A549 (cell line): ENCODE measurements at regions not wholly inside any gene's neighbourhood (a gene's known extent, or its start where the extent isn't known, plus 50 kb on each side); places are given as distances from the start of the nearest gene placed in this dataset.

ENCODE experiments used
- ATAC-seq, 2 experiments: fragments of 200-7000 bp in 1 of 2; fragments of >200 bp in 1 of 2; cut with Nextera tagmentation in 1 of 2; cut with Tn5 transposase in 1 of 2; 3 replicates each; pipeline versions ENCODE4 v1.8.0 to v1.9.1; 2018 to 2020; ENCODE audit warnings: mild to moderate bottlenecking in 1 of 2, moderate library complexity in 1 of 2
- CTCF ChIA-PET: fragments of 300-600 bp; sonication (Branson Sonifier 250); formaldehyde crosslinking; extraction: SDS; loops from one replicate; lab custom pipeline; 2021; ENCODE audit warnings: antibody characterized with exemption, inconsistent platforms; lab: Yijun Ruan, JAX
- POLR2A ChIA-PET: fragments of 350-600 bp; formaldehyde crosslinking; extraction: SDS; loops from one replicate; lab custom pipeline; 2021; ENCODE audit warnings: antibody characterized with exemption, inconsistent platforms; lab: Yijun Ruan, JAX
- DNase-seq, 2 experiments: peaks; one replicate each; pipeline versions ENCODE4 v3.0.0 to v3.0.0-alpha.2; 2011 to 2016; ENCODE audit warnings: low read depth in 1 of 2, low spot score in 1 of 2
- FAIRE-seq: peaks from 2 replicates; lab custom pipeline; 2011; peaks lifted over from hg19 to GRCh38; lab: Jason Lieb, UNC
- H3K27ac ChIP-seq, 2 experiments: fragments of >200 bp; sonication (Bioruptor Twin); formaldehyde crosslinking; 3 replicates each; pipeline ENCODE4 v1.5.1; 2016 to 2017
- H3K4me1 ChIP-seq: fragments of >200 bp; sonication (Bioruptor Twin); formaldehyde crosslinking; 3 replicates; pipeline ENCODE4 v1.6.1; 2016
- H3K4me2 ChIP-seq: fragments of >200 bp; sonication (Bioruptor Twin); formaldehyde crosslinking; 3 replicates; pipeline ENCODE4 v1.6.1; 2016
- H3K4me3 ChIP-seq: fragments of >200 bp; sonication (Bioruptor Twin); formaldehyde crosslinking; 3 replicates; pipeline ENCODE4 v1.5.1; 2016
- H3K9me3 ChIP-seq: fragments of >200 bp; sonication (Bioruptor Twin); formaldehyde crosslinking; 3 replicates; pipeline ENCODE4 v1.6.1; 2016
- BCL3 ChIP-seq: fragments of >200 bp; sonication (Bioruptor Twin); formaldehyde crosslinking; IDR thresholded peaks from 3 replicates; pipeline ENCODE4 v1.6.1; 2016
- BHLHE40 ChIP-seq: IDR thresholded peaks from 2 replicates; pipeline ENCODE4 v1.6.1; 2012; ENCODE audit warnings: low read depth, low read length, inconsistent platforms
- CBX8 ChIP-seq: fragments of 200-600 bp; sonication (generic); IDR thresholded peaks from 2 replicates; pipeline ENCODE4 v1.6.1; 2016
- CEBPB ChIP-seq, 2 experiments: fragments of >200 bp in 1 of 2; sonication (Bioruptor Twin) in 1 of 2; formaldehyde crosslinking in 1 of 2; IDR thresholded peaks; 2 replicates each; pipeline ENCODE4 v1.6.1; 2012 to 2016
- CHD2 ChIP-seq: fragments of 150-350 bp; IDR thresholded peaks from 2 replicates; pipeline ENCODE4 v1.6.1; 2014; ENCODE audit warnings: low read length; ENCODE audit not compliant: partially characterized antibody
- CHD4 ChIP-seq: fragments of 200-600 bp; sonication (generic); IDR thresholded peaks from 2 replicates; pipeline ENCODE4 v1.6.1; 2016; ENCODE audit warnings: antibody characterized with exemption, mild to moderate bottlenecking, borderline replicate concordance
- CTCF ChIP-seq: fragments of >200 bp; sonication (Bioruptor Twin); formaldehyde crosslinking; IDR thresholded peaks from 3 replicates; pipeline ENCODE4 v1.5.1; 2016
- E2F6 ChIP-seq: IDR thresholded peaks from 2 replicates; pipeline ENCODE4 v1.6.1; 2012; ENCODE audit warnings: low read depth, borderline replicate concordance
- FOSB ChIP-seq: fragments of 250-450 bp; sonication (Bioruptor Pico); IDR thresholded peaks from 2 replicates; pipeline ENCODE4 v1.5.0; 2020; ENCODE audit warnings: mild to moderate bottlenecking, moderate library complexity
- FOXS1 ChIP-seq: fragments of 250-450 bp; sonication (Bioruptor Pico); IDR thresholded peaks from 2 replicates; pipeline ENCODE4 v1.5.0; 2020; ENCODE audit warnings: mild to moderate bottlenecking, moderate library complexity
- GATA3 ChIP-seq: IDR thresholded peaks from 2 replicates; pipeline ENCODE4 v1.6.1; 2012; ENCODE audit warnings: borderline replicate concordance
- HOXA7 ChIP-seq: fragments of 250-450 bp; sonication (Bioruptor Pico); IDR thresholded peaks from 2 replicates; pipeline ENCODE4 v1.5.0; 2020; ENCODE audit warnings: mild to moderate bottlenecking, moderate library complexity
- HOXB13 ChIP-seq: fragments of 250-450 bp; sonication (Bioruptor Pico); IDR thresholded peaks from 2 replicates; pipeline ENCODE4 v1.5.0; 2020; ENCODE audit warnings: low read depth, mild to moderate bottlenecking, moderate library complexity
- KDM1A ChIP-seq: fragments of 200-600 bp; sonication (generic); IDR thresholded peaks from 2 replicates; pipeline ENCODE4 v1.6.1; 2016; ENCODE audit warnings: low read depth, mild to moderate bottlenecking
- MAFK ChIP-seq: fragments of 450-650 bp; IDR thresholded peaks from 2 replicates; pipeline ENCODE4 v1.6.1; 2014; ENCODE audit not compliant: partially characterized antibody
- RAD21 ChIP-seq, 2 experiments: fragments of >200 bp in 1 of 2; sonication (Bioruptor Twin) in 1 of 2; formaldehyde crosslinking in 1 of 2; IDR thresholded peaks in 1 of 2; conservative IDR thresholded peaks in 1 of 2; 2 replicates in 1 of 2; 3 replicates in 1 of 2; pipeline ENCODE4 v1.6.1; 2012 to 2018; ENCODE audit warnings: inconsistent platforms in 1 of 2
- RARB ChIP-seq: fragments of 250-450 bp; sonication (Bioruptor Pico); IDR thresholded peaks from 2 replicates; pipeline ENCODE4 v1.8.0; 2021; ENCODE audit warnings: mild to moderate bottlenecking, moderate library complexity
- RCOR1 ChIP-seq: fragments of 150-350 bp; IDR thresholded peaks from 2 replicates; pipeline ENCODE4 v1.6.1; 2014; ENCODE audit warnings: antibody characterized with exemption, low read length, low read depth
- RFX5 ChIP-seq: fragments of 450-650 bp; IDR thresholded peaks from 2 replicates; pipeline ENCODE4 v1.7.1; 2014; ENCODE audit warnings: antibody characterized with exemption, mild to moderate bottlenecking, moderate library complexity
- RNF2 ChIP-seq: fragments of 200-600 bp; sonication (generic); IDR thresholded peaks from 2 replicates; pipeline ENCODE4 v1.6.1; 2016; ENCODE audit warnings: low read depth, mild to moderate bottlenecking, antibody characterized with exemption, moderate library complexity, borderline replicate concordance
- SMC3 ChIP-seq: fragments of >200 bp; sonication (Bioruptor Twin); formaldehyde crosslinking; IDR thresholded peaks from 3 replicates; pipeline ENCODE4 v1.6.1; 2018; ENCODE audit warnings: inconsistent platforms
- SREBF2 ChIP-seq: fragments of 450-650 bp; IDR thresholded peaks from 2 replicates; pipeline ENCODE4 v1.6.1; 2014; ENCODE audit warnings: mild to moderate bottlenecking, moderate library complexity
- TFCP2L1 ChIP-seq: fragments of 250-450 bp; sonication (Bioruptor Pico); IDR thresholded peaks from 2 replicates; pipeline ENCODE4 v1.5.0; 2021; ENCODE audit warnings: mild to moderate bottlenecking
- ZNF302 ChIP-seq: fragments of 250-450 bp; sonication (Bioruptor Pico); IDR thresholded peaks from 2 replicates; pipeline ENCODE4 v1.9.0; 2021; ENCODE audit warnings: inconsistent platforms, mild to moderate bottlenecking, moderate library complexity
- WGBS: methylation state at CpG from one replicate; pipeline ENCODE4 v1.1.6; 2017; ENCODE audit errors: missing lambda C conversion rate; 5-methylcytosine and 5-hydroxymethylcytosine counted together
- TF ChIP-seq, protein P1 (sequence below): IDR thresholded peaks from 2 replicates; pipeline ENCODE4 v1.6.1; 2012
- TF ChIP-seq, protein P2 (sequence below): fragments of 200-600 bp; sonication (generic); IDR thresholded peaks from 2 replicates; pipeline ENCODE4 v1.6.1; 2016; ENCODE audit warnings: antibody characterized with exemption, mild to moderate bottlenecking, moderate library complexity
- TF ChIP-seq, protein P3 (sequence below): fragments of 250-450 bp; sonication (Bioruptor Pico); IDR thresholded peaks from 2 replicates; pipeline ENCODE4 v1.5.0; 2021; ENCODE audit warnings: mild to moderate bottlenecking, moderate library complexity, borderline replicate concordance

DNA sequence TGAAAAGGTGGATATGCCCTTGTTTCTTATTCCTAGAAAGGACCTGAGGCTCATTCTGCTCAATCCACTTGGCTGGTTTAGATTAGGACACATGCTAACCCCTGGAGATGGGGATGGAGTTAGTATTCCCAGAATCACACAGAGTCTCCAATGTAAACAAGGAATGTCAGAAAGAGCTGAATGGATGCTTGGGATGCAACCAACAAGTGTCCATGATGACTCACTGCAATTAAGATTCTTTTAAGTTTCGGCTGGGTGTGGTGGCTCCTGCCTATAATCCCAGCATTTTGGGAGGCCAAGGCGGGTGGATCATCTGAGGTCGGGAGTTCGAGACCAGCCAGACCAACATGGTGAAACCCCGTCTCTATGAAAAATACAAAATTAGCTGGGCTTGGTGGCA, 315.5 kb upstream of the AZI2 start:
- no peaks in the 10 kb centered on the region for H3K4me1 ChIP-seq
- FAIRE-seq = no peak
- no peak overlapping the region for H3K4me2 ChIP-seq
- H3K27ac ChIP-seq = no peak overlapping the region
- H3K4me3 ChIP-seq = no peak overlapping the region
- no peak for TF ChIP-seq CHD4
- TF ChIP-seq RARB (CRISPR knock-in tag) = no peak
- TF ChIP-seq BHLHE40 = no peak
- TF ChIP-seq, protein P1, sequence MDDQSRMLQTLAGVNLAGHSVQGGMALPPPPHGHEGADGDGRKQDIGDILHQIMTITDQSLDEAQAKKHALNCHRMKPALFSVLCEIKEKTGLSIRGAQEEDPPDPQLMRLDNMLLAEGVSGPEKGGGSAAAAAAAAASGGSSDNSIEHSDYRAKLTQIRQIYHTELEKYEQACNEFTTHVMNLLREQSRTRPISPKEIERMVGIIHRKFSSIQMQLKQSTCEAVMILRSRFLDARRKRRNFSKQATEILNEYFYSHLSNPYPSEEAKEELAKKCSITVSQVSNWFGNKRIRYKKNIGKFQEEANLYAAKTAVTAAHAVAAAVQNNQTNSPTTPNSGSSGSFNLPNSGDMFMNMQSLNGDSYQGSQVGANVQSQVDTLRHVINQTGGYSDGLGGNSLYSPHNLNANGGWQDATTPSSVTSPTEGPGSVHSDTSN = no peak
- no peak for TF ChIP-seq KDM1A
- no peak for TF ChIP-seq GATA3
- no peak for TF ChIP-seq HOXA7 (CRISPR knock-in tag)
- TF ChIP-seq FOSB (CRISPR knock-in tag) = no peak
- TF ChIP-seq CHD2 = no peak
- TF ChIP-seq SREBF2 = no peak
- TF ChIP-seq RFX5 = no peak
- TF ChIP-seq, all 56 proteins: peak for 0
- WGBS = 25% methylated on average over 5 of the region's 5 CpGs
- CTCF ChIA-PET = no interaction called here
- no peak for DNase-seq
- no peak for ATAC-seq
- POLR2A ChIA-PET = no interaction called here
- H3K9me3 ChIP-seq = no peaks in the 10 kb centered on the region

DNA sequence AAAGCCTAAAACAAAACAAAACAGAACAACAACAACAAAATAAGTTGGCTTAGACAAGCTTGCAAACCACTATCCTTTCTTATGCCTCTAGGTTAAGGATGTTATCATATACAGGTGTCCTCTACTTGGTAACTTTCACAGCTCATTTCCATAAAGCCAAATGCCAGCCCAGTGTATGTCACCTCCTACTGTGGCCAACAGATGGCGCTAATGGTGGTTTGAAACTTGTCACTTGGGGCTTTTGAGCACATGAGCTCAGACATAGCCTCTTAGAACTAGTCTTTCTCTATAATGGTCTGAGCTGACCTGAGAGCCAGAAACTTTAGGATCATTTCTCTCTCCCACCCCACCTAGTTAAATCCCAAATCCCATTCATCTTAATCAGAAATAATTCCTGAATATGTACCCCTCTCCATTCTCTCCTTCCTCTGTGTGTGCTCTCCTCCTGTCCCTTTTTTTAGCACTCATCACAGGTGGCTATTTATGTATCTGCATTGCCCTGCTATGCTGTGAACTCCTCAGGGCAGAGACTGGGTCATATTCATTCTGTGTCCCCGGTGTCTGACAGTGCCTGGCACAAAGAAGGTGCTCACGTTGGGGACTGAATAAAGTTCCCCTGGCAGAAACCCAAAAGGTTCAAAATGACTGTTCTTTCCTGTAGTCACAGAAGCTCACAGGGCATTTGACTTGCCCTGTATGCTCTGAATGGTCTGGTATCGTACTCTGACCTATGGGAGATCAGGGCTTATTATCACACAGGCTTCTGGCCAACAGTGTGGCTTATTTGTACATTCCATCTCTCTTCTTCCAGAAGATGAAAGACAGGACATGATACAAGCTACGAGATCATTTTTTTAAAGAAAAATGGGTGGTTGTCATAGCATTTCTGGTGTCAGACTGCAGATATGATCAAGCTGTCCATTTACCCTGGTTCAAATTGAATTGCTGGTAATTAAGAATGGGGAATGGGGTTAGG, 319.3 kb upstream of the AZI2 start:
- FAIRE-seq (peak; percentile 83), DNase-seq (peak; percentile 11 to 65), ATAC-seq (peak; percentile 90 to 97)
- TF ChIP-seq TFCP2L1 (no peak), HOXB13 (CRISPR knock-in tag) (no peak), RAD21 (conservative IDR thresholded peaks at IDR 0.05 in 1 of 2, IDR thresholded peaks at IDR 0.05 in 1 of 2) (peak; percentile 58 to 59), RCOR1 (no peak), RNF2 (no peak), SMC3 (peak; percentile 66), CEBPB (IDR thresholded peaks at IDR 0.05) (no peak), FOXS1 (CRISPR knock-in tag) (no peak), CBX8 (no peak), MAFK (no peak), CTCF (peak; percentile 70), E2F6 (no peak), ZNF302 (no peak), SREBF2 (no peak), BCL3 (no peak)
- TF ChIP-seq, protein P2, sequence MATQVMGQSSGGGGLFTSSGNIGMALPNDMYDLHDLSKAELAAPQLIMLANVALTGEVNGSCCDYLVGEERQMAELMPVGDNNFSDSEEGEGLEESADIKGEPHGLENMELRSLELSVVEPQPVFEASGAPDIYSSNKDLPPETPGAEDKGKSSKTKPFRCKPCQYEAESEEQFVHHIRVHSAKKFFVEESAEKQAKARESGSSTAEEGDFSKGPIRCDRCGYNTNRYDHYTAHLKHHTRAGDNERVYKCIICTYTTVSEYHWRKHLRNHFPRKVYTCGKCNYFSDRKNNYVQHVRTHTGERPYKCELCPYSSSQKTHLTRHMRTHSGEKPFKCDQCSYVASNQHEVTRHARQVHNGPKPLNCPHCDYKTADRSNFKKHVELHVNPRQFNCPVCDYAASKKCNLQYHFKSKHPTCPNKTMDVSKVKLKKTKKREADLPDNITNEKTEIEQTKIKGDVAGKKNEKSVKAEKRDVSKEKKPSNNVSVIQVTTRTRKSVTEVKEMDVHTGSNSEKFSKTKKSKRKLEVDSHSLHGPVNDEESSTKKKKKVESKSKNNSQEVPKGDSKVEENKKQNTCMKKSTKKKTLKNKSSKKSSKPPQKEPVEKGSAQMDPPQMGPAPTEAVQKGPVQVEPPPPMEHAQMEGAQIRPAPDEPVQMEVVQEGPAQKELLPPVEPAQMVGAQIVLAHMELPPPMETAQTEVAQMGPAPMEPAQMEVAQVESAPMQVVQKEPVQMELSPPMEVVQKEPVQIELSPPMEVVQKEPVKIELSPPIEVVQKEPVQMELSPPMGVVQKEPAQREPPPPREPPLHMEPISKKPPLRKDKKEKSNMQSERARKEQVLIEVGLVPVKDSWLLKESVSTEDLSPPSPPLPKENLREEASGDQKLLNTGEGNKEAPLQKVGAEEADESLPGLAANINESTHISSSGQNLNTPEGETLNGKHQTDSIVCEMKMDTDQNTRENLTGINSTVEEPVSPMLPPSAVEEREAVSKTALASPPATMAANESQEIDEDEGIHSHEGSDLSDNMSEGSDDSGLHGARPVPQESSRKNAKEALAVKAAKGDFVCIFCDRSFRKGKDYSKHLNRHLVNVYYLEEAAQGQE = no peak
- TF ChIP-seq, protein P3, sequence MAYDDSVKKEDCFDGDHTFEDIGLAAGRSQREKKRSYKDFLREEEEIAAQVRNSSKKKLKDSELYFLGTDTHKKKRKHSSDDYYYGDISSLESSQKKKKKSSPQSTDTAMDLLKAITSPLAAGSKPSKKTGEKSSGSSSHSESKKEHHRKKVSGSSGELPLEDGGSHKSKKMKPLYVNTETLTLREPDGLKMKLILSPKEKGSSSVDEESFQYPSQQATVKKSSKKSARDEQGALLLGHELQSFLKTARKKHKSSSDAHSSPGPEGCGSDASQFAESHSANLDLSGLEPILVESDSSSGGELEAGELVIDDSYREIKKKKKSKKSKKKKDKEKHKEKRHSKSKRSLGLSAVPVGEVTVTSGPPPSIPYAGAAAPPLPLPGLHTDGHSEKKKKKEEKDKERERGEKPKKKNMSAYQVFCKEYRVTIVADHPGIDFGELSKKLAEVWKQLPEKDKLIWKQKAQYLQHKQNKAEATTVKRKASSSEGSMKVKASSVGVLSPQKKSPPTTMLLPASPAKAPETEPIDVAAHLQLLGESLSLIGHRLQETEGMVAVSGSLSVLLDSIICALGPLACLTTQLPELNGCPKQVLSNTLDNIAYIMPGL = no peak
- Histone ChIP-seq H3K4me2 (no peak overlapping the region), H3K4me1 (no peaks in the 10 kb centered on the region), H3K9me3 (no peaks in the 10 kb centered on the region), H3K27ac (no peak overlapping the region), H3K4me3 (no peak overlapping the region)
- 13% methylated on average over 5 of the region's 5 CpGs for WGBS
- ChIA-PET CTCF (interaction anchor here (0.5 to 2.1 kb wide), 24 partner anchors 9 to 1227 kb away, joined by 3 to 11 read pairs (median 4); no protein-coding TSS in a partner anchor), POLR2A (no interaction called here)
